ENCODE measurements at regions not wholly inside any gene's neighbourhood (a gene's known extent, or its start where the extent isn't known, plus 50 kb on each side); places are given as distances from the start of the nearest gene placed in this dataset.

DNA sequence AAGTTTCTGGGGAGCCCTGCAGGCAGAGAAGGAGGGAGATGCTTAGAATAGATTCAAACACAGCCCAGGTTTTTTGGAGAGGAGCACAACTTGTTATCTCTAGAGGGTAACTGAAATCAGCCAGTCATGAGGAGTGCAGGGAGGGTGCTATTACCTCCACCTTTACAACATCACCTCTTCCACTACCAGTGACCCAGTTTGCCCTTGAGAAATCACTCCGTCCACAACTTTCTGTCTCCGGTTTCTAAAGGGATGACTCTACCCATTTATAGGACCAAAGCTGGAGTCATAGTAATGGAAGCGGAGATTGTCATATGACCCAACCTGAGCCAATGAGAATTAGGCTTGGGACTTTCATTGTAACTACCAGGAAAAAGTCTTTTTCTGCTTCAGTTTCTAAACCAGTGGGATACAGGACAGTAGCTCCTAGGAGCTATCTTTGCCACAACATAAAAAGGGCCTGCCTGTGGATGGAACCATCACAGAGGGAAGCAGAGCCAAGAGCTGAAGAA, 131.2 kb upstream of the SERPIND1 start:
- TF ChIP-seq, protein P1, sequence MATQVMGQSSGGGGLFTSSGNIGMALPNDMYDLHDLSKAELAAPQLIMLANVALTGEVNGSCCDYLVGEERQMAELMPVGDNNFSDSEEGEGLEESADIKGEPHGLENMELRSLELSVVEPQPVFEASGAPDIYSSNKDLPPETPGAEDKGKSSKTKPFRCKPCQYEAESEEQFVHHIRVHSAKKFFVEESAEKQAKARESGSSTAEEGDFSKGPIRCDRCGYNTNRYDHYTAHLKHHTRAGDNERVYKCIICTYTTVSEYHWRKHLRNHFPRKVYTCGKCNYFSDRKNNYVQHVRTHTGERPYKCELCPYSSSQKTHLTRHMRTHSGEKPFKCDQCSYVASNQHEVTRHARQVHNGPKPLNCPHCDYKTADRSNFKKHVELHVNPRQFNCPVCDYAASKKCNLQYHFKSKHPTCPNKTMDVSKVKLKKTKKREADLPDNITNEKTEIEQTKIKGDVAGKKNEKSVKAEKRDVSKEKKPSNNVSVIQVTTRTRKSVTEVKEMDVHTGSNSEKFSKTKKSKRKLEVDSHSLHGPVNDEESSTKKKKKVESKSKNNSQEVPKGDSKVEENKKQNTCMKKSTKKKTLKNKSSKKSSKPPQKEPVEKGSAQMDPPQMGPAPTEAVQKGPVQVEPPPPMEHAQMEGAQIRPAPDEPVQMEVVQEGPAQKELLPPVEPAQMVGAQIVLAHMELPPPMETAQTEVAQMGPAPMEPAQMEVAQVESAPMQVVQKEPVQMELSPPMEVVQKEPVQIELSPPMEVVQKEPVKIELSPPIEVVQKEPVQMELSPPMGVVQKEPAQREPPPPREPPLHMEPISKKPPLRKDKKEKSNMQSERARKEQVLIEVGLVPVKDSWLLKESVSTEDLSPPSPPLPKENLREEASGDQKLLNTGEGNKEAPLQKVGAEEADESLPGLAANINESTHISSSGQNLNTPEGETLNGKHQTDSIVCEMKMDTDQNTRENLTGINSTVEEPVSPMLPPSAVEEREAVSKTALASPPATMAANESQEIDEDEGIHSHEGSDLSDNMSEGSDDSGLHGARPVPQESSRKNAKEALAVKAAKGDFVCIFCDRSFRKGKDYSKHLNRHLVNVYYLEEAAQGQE (IDR thresholded peaks at IDR 0.05; ENCODE audit: insufficient read depth in 1 of 2, low read depth in 2 of 2, low read length in 2 of 2): no peak
- TF ChIP-seq POLR2AphosphoS5 (IDR thresholded peaks at IDR 0.05; ENCODE audit: low read depth, low read length): no peak
- TF ChIP-seq TAF1 (IDR thresholded peaks at IDR 0.05; ENCODE audit: borderline replicate concordance, insufficient read depth, low read length): no peak
- no peak for TF ChIP-seq SIN3A (IDR thresholded peaks at IDR 0.05; ENCODE audit: borderline replicate concordance, insufficient read depth, low read length)

Measured in PFSK-1 (cell line).